Calu3 (cell line): ENCODE measurements at regions not wholly inside any gene's neighbourhood (a gene's known extent, or its start where the extent isn't known, plus 50 kb on each side); places are given as distances from the start of the nearest gene placed in this dataset.

ENCODE experiments used
- BruUV-seq: library from RNA; stranded (reverse); fragments of 400-500 nt; replicated peaks from 2 replicates; lab custom pipeline; 2021; lab: Mats Ljungman, UMichigan
- CTCF ChIA-PET: fragments of 300-600 bp; sonication (Branson Sonifier 250); formaldehyde crosslinking; loops from one replicate; lab custom pipeline; 2022; ENCODE audit warnings: antibody characterized with exemption; lab: Charles Lee
- DNase-seq: peaks from one replicate; pipeline ENCODE4 v3.0.0; 2022
- H3K27ac Mint-ChIP-seq: one replicate; pipeline ENCODE4 v1.8.0; 2022; ENCODE audit warnings: mixed read lengths; ENCODE audit not compliant: unreplicated experiment
- H3K27me3 Mint-ChIP-seq: one replicate; pipeline ENCODE4 v1.8.0; 2022; ENCODE audit warnings: mixed read lengths; ENCODE audit not compliant: unreplicated experiment
- H3K36me3 Mint-ChIP-seq: one replicate; pipeline ENCODE4 v1.8.0; 2022; ENCODE audit warnings: mild to moderate bottlenecking, moderate library complexity, mixed read lengths; ENCODE audit not compliant: insufficient read depth, unreplicated experiment
- H3K4me1 Mint-ChIP-seq: one replicate; pipeline ENCODE4 v1.8.0; 2022; ENCODE audit warnings: mild to moderate bottlenecking, low read depth, mixed read lengths; ENCODE audit not compliant: unreplicated experiment
- H3K4me3 Mint-ChIP-seq: one replicate; pipeline ENCODE4 v1.8.0; 2022; ENCODE audit warnings: mild to moderate bottlenecking, low read depth, moderate library complexity, mixed read lengths; ENCODE audit not compliant: unreplicated experiment
- H3K9me3 Mint-ChIP-seq: one replicate; pipeline ENCODE4 v1.8.0; 2022; ENCODE audit warnings: low read depth, mixed read lengths; ENCODE audit not compliant: unreplicated experiment
- intact Hi-C: fragments of 100-400 bp; cut with micrococcal nuclease; formaldehyde crosslinking; loops from one replicate; pipeline ENCODE4 v1.10.0; 2022; ENCODE audit not compliant: unreplicated experiment
- TF ChIP-seq, protein P1 (sequence below): fragments of 200-600 bp; IDR thresholded peaks from one replicate; pipeline ENCODE4 v1.8.0; 2022; ENCODE audit warnings: antibody characterized with exemption; ENCODE audit not compliant: unreplicated experiment

DNA sequence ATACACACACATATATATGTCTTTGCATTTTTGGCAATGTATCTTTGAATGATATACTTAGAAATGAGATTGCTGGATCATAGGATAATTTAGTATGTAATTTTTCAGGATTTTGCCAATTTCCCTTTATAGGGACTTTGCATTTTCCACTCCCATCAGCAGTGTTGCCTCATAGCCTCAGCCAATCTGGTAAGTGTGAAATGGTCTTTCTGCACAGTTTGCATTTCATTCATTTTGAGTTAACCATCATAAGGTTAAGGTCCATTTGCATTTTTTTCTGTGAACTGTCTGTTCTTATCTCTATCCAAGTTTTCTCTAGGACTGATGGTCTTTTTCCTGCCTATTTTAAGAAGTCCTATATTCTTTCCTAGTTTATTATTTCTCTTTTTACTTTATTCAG is 474.8 kb downstream of the ZNF674 start:
- BruUV-seq, result no TSS peak
- peaks cover 4% of the 10 kb centered on the region for H3K9me3 Mint-ChIP-seq
- CTCF ChIA-PET, result no interaction called here
- DNase-seq, result no peak
- intact Hi-C loops, result no loop called here
- H3K4me1 Mint-ChIP-seq, result no peaks in the 10 kb centered on the region
- no peaks in the 10 kb centered on the region for H3K27me3 Mint-ChIP-seq
- no peak overlapping the region for H3K27ac Mint-ChIP-seq
- no peaks in the 10 kb centered on the region for H3K36me3 Mint-ChIP-seq
- no peak overlapping the region for H3K4me3 Mint-ChIP-seq
- TF ChIP-seq, protein P1, sequence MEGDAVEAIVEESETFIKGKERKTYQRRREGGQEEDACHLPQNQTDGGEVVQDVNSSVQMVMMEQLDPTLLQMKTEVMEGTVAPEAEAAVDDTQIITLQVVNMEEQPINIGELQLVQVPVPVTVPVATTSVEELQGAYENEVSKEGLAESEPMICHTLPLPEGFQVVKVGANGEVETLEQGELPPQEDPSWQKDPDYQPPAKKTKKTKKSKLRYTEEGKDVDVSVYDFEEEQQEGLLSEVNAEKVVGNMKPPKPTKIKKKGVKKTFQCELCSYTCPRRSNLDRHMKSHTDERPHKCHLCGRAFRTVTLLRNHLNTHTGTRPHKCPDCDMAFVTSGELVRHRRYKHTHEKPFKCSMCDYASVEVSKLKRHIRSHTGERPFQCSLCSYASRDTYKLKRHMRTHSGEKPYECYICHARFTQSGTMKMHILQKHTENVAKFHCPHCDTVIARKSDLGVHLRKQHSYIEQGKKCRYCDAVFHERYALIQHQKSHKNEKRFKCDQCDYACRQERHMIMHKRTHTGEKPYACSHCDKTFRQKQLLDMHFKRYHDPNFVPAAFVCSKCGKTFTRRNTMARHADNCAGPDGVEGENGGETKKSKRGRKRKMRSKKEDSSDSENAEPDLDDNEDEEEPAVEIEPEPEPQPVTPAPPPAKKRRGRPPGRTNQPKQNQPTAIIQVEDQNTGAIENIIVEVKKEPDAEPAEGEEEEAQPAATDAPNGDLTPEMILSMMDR, result no peak

DNA sequence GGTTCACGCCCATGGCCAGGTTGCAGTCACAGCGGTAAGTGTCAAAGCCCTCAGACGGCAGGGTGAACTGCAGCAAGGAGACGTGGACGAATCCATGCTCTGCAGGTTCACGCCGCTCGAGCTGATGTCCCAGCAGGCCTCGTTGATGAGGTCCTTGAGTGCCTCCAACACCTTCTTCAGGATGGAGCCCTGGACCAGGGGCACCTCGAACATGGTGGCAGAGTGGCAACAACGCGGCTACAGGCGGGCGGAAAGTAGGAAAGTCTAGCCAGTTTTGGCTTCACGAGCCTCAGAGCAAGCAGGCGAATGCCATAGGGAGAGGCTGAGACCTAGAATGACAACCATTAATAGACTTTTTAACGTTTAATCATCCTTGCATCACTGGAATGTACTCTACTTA is 485.9 kb downstream of the ZNF674 start:
- Mint-ChIP-seq H3K9me3 (peaks cover 6% of the 10 kb centered on the region), H3K4me3 (no peak overlapping the region), H3K27me3 (no peaks in the 10 kb centered on the region), H3K36me3 (no peaks in the 10 kb centered on the region), H3K4me1 (no peaks in the 10 kb centered on the region), H3K27ac (no peak overlapping the region)
- no peak for DNase-seq
- intact Hi-C loops, result no loop called here
- CTCF ChIA-PET, result no interaction called here
- TF ChIP-seq, protein P1, result no peak
- no TSS peak for BruUV-seq

DNA sequence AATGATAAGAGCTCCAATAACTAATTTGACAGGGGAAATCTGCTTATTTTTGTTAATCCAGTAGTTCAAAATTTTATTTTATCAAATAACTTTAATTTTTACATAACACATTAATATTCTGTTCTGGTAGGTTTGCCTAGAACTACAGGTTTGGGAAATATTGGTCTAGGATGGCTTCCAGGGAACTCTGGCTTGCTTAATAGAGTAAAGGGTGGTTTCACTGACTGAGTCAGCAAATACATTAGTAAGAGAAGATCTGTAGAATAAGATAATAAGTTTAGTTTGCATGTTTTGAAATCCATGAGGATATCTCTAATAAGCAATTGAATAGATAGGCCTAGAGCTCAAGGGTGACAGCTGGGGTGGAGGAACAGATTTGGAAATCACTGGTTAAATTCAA is 500.7 kb downstream of the ZNF674 start:
- Mint-ChIP-seq H3K36me3 (no peaks in the 10 kb centered on the region), H3K27me3 (no peaks in the 10 kb centered on the region), H3K4me3 (no peak overlapping the region), H3K4me1 (no peaks in the 10 kb centered on the region), H3K9me3 (peaks cover 10% of the 10 kb centered on the region), H3K27ac (no peak overlapping the region)
- intact Hi-C loops, result no loop called here
- BruUV-seq, result no TSS peak
- DNase-seq, result no peak
- TF ChIP-seq, protein P1, result no peak
- CTCF ChIA-PET, result no interaction called here

DNA sequence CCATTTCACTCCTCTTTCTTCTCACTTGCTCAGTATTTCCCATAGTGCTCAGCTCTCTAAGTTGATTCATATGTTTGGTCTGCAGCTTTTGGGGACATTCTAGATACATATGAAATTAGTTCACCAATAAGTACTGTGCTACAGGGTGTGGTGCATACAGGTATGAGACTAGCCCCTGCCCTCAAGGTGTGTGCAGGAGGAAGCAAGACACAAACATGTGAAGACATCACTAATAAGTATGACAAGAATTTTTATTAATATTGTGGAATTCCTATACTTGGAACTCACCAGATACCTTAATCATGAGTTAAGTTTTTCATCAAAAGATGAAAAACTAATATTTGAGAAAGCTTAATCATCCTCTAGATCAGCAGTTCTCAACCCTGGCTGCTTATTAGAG is 505.2 kb downstream of the ZNF674 start:
- intact Hi-C loops, result no loop called here
- Mint-ChIP-seq H3K36me3 (no peaks in the 10 kb centered on the region), H3K27me3 (no peaks in the 10 kb centered on the region), H3K4me3 (no peak overlapping the region), H3K4me1 (no peaks in the 10 kb centered on the region), H3K27ac (no peak overlapping the region), H3K9me3 (peaks cover 9% of the 10 kb centered on the region)
- BruUV-seq, result no TSS peak
- CTCF ChIA-PET, result interaction anchor here (0.6 kb wide), 1 partner anchor 530 kb away, joined by 3 read pairs; no protein-coding TSS in a partner anchor
- TF ChIP-seq, protein P1, result no peak
- DNase-seq, result no peak
